ENCODE measurements at regions not wholly inside any gene's neighbourhood (a gene's known extent, or its start where the extent isn't known, plus 50 kb on each side); places are given as distances from the start of the nearest gene placed in this dataset.
"Not testable (repeated sequence)": the region's sequence is repeated elsewhere in the genome, so short reads cannot be mapped to it uniquely, and the experiment has no call there.

DNA sequence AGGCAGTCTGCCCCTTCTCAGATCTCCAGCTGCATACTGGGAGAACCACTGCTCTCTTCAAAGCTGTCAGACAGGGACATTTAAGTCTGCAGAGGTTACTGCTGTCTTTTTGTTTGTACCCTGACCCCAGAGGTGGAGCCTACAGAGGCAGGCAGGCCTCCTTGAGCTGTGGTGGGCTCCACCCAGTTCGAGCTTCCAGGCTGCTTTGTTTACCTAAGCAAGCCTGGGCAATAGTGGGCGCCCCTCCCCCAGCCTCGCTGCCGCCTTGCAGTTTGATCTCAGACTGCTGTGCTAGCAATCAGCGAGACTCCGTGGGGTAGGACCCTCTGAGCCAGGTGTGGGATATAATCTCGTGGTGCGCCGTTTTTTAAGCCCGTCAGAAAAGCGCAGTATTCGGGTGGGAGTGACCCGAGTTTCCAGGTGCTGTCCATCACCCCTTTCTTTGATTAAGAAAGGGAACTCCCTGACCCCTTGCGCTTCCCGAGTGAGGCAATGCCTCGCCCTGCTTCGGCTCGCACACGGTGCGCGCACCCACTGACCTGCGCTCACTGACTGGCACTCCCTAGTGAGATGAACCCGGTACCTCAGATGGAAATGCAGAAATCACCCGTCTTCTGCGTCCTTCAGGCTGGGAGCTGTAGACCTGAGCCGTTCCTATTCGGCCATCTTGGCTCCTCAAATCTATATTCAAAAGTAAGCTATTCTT, 224.4 kb downstream of the ZNF326 start:
- not testable (repeated sequence) for DNase-seq (ENCODE audit: low spot score)

DNA sequence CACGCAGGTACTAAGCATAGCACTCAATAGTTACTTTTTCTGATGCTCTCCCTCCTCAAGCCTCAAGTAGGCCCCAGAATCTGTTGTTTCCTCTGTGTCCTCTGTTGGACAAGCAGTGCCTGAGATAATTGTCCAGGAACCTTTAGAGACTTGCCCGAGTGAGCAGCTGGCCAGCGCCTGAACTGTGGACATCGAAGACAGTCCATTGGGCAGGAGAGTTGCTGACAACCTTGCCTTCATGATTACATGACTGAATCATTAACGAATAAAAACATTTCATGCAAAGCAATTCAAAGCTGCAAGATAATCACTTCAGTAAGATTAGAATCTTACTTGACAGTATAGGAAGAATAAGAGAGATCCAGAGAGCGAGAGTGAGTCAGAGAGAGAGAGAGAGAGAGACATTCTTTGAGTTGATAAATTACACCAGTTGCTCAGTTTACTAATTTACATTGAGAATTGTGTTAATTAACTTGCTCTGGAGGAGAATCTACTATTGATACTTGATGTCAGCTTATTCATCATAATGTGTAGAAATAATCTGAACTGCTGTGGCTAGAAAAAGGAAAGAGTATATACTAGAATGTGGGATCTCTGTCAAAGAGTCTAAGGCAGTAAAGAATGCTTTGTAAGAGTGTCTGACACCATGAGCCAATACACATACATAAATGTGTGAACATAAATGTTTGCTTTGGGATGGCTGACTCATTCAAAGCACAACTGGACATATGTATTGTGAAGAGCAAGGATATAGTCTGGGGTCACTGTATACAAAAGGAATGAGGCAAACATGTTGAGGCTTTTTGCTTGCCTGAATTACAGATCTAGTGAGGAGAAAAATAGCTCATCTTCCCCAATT, 216.0 kb downstream of the ZNF326 start:
- ATAC-seq = no peak

More for the DNA sequence above, 224.4 kb downstream of the ZNF326 start:
- not testable (repeated sequence) for ATAC-seq

DNA sequence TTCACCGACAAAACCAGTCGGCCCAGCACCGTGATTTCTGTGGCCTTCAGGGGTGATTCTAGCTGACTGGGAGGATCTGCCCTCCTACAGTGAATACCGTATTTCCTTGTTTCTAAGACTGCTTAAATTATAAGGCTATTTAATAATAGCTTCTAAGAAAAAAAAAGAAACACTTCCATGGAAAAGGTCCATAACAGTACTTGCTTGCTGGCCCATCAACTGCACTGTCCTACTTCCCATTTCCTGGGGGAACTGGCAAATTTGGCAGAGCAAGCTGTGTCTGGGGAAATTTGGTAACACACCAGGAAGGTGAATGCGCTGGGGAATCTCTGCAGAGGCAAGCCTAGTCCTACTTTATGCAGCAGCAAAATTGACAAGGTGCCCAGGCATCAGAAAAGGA, 214.0 kb downstream of the ZNF326 start:
- ATAC-seq = no peak

More for the DNA sequence above, 216.0 kb downstream of the ZNF326 start:
- no peak for DNase-seq (ENCODE audit: low spot score)

DNA sequence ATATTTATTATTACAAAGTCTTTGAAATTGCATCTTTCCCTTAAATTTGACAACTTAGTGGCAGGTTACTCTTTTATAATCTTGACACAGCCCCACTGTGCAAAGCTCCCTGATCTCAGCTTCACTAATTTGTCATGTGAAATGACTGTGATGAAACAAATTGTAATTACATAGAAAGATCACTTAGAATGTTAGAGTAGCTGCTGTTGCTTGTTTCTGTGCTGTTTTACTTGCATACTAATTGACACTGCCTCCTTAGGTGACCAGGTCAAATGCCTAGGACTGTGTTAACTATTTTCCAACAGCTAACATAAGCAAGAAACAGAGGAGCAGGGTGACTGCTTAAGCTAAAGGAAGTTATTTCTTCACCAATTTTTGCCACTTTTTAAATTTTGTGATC, 211.3 kb downstream of the ZNF326 start:
- DNase-seq (ENCODE audit: low spot score) (no peak), ATAC-seq (no peak)

More for the DNA sequence above, 214.0 kb downstream of the ZNF326 start:
- DNase-seq (ENCODE audit: low spot score) = no peak

DNA sequence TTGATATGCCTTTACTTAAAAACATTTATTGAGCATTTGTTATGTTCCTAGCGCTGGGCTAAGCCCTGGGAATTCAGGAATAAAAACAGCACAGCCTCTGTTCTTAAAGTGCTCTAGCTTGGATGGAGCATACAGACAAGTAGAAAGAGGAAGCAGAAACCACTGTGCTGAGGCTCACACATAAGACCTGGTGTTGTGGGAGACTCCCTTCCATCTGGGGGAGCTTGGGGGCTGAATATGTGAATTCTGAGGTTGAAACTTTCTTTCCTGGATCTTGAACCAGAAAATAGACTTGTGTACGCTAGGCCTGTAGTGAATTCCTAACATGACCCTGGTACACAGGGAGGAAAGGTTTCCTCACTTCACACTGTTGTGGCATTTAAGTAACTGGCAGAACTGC, 209.9 kb downstream of the ZNF326 start:
- ATAC-seq (no peak), DNase-seq (ENCODE audit: low spot score) (no peak)

DNA sequence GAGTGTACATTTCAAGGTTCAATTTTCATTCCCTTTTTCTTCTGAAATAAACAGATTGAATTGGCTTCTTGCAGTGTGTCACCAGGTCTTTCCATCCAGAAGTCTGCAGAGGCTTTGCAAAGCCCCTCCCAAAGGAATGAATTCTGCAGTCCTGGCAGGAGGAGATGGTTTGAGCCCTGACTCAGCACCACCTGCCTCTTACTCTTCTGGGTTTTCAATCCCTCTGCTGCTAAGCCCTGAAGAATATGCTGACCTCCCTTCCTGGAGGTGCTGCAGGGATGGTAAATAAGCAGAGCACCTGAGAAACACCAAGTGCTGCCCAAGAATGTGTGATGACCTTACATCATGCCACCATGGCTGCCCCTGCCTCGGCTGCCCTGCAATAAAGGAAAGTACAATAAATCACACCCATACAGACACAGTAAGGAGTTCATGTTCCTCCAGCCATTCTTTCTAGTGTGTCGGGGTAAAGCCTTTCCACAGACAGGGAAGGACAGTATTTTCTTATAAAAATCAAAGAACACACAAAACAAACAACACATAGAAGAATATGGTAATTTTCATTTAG, 209.2 kb downstream of the ZNF326 start:
- ATAC-seq (no peak), DNase-seq (ENCODE audit: low spot score) (no peak)

DNA sequence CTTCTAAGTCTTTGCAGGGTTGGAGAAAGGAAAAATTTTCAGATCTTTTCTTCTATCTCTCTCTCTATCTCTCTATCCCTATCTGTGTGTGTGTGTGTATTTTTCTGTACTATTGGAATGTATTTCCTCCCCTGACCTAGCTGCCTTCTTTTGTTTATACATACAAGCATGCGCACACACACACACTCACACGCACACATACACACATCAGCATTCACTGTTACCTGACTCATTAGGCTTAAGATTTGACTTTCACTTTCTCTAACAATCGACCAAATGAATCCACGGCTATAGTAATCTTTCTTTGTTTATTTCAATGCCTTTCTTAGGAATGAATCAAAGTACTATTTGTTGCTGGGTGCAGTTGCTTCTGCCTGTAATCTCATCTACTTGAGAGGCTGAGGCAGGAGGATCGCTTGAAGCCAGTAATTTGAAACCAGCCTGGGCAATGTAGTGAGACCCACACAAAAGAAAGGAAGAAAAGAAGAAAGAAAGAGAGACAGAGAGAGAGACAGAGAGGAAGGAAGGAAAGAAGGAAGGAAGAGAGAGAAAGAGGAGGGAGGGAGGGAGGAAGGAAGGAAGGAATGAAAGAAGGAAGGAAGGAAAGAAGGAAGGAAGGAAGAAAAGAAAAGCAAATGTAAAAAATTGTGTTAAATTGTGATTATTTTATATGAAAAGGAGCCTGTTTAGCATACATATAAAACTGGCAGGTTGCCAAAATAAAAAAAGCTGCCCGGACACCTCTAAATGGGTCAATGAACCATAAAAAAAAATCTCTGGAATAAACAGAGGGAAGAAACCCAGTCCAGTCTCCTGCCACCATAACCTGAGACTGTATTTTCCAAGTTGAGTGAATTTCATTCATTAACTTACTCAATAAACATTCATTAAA, 206.8 kb downstream of the ZNF326 start:
- DNase-seq (ENCODE audit: low spot score) = no peak
- no peak for ATAC-seq

DNA sequence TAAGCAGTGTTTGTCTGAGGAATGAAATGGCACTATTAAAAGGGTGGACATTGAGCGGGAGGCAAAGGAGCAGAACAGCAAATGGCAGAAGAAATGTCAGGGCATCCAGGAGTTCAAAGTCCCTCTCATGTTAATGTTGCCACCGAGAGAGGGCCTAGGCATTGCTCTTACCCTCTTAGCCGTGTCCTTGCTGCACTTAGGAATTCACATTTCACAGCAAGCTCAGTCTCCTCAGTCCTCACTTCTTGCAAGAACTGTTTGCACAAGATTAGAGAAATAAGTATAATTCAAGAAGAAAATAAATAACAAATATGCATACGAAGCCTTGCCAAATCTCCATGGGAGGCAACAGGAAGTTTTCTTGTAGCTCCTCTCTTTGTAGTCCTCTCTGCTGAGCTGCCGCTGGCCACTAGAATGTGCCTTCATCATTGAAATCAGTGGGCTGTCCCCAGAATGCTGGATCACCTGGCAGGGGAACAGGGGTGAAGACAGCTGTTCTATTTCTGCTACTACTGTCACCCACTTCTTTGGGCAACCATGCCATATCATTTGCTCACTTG, 205.8 kb downstream of the ZNF326 start:
- no peak for DNase-seq (ENCODE audit: low spot score)
- no peak for ATAC-seq

DNA sequence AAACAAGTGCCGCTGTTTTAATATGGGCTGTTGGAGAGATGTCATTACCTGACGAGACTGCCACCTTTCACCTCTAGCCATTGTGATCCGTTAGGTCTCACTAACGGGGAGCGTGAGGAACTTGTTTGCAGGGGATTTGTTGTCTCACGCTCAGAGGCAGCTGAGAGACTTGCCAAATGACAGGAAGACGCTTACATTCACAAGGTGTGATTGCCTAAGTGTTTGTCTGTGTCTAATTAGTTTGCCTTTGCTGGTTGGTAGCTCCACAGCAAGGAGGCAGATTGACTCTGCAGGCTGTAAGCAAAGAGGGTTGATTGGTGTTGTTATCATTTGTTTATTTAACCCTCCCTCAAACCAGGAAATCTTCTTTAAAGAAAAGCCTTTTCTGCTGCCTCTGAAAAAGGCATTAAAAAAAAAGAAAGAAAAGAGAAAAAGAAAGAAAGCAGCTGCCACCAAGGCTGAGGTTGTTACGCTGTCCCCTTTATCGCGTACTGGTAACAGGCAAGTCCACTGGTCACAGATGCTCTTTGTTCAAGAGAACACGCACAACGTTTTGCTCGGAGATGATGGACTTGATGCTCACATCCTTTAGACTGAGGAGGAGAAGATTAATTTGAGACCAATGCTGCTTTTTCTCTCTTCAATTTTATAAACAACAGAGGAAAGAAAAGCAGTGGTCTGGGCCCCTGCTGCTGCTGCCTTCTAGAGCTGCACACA, 203.9 kb downstream of the ZNF326 start:
- DNase-seq (ENCODE audit: low spot score) (no peak), ATAC-seq (no peak)

DNA sequence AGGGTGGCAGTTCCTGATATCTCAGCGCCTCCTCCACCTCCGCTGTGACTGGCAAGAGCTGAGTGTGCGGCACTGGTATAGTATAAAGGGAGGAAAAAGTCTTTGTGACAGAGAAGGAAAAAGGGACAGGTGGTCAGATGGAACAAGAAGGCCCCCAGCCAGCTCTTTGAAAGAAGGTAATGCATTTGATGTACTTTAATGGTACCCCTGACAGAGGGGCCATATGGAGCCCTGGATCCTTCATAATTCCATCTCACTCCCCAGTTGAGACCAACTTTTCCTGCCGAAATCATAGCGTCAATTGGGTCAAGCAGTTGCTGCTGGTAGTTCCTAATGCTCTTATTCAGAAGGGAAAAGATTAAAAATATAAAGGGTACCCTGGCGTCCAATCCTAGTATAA, 198.2 kb downstream of the ZNF326 start:
- ATAC-seq (no peak), DNase-seq (ENCODE audit: low spot score) (no peak)

DNA sequence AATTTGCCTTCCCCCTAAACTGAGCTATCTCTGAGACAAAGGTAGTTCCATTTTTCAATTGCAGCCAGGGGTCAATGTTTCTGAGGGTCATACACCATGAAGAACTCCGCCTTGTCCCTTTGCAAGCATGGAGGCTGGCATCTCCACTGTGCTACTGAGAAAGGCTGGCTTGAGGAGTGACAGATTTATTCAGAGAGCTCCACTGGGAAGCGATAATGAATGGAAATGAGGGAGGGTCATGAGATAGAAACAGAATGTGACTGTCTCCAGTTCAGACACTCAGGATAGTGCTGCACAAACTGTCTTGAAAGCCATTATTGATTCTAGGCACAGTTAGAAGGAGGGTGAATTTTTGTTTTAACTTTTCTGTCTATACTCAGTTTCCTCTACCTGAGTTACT, 197.5 kb downstream of the ZNF326 start:
- no peak for ATAC-seq
- no peak for DNase-seq (ENCODE audit: low spot score)

DNA sequence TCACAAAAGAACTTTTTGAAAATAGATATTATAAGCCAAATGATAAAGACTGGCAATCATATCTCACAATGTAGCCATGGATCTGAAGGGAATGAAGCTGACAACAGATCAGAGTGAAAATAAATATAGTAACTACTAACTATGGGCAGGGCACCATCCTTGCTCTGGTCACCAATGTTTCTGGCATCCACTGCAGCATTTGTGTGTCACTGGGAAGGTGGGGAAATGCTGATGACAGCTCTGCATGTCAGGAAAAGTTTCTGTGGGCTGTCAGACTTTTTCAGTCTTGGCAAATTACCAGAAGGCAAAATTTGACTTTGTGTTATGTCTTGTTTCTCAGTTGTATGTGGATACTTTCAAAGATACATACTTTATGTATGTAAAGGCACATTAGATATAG, 195.6 kb downstream of the ZNF326 start:
- DNase-seq (ENCODE audit: low spot score) (no peak), ATAC-seq (no peak)

DNA sequence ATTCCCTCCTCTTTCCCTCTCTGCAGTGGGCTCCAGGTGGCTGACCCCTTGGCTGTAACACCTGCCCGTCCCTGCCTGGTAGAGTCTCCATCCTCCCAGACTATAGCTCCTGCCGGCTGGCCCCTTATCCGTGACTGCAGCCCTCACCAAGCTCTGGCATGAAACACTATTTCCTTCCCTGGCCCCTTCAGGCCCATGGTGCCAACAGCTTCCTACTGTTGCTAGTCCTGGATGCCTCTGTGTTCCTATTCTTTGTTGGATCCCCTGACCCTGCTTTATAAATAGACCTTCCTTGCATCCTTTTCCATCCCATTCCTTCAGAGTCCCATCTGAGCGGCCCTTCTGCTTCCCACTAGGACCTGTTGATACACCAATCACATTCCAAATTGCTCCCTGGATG, 195.0 kb downstream of the ZNF326 start:
- DNase-seq (ENCODE audit: low spot score) = no peak

DNA sequence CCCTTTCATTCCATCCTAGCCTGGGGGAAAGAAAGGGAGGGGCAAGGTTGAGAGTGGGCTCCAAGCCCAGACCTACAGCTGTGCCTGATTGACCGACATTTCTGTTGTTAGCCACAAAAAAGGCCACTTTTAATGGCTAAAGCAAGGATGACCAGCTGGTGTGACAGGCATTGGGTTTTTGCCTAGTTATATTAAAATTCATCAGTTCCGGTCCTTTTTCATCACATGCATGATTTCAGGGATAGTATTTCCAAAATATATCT, 192.3 kb downstream of the ZNF326 start:
- no peak for DNase-seq (ENCODE audit: low spot score)

More for the DNA sequence above, 195.0 kb downstream of the ZNF326 start:
- ATAC-seq = no peak

DNA sequence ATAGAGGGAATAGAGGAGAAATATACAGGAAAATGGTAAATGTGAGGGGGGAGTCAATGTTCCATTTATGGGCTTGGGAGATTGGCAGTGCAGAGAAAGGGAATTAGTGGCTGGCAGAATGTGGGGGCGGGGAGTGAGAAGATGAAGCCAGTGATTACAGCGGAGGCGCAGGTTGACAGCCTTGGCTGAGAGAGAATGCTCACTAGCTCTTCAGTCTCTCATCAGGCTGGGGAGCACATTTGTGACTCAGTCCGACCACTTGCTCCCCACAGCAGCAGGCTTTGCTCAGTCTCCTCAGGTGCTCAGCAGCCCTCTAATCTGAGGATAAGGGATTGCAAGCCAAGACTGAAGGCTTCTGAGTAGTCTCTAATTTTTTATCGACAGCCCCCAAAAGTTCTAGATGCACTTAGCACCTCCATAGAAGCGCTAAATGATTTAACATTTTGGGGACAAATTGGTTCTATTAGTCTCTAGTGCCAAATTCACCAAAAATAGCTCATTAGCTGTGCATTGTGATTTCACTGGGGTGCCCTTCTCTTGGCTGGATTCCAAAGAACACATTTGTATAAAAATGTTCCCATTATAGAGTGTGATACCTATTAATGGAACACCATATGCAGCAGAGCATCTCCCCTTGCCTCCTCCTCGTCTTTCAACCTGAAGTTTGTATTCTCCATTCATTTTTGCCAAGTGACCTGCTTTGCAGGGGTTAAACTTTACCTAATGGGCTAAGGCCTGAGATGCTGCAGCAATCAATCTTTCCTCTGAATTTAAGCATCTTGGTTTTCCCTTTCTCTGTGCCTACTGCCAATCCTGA, 191.8 kb downstream of the ZNF326 start:
- ATAC-seq = no peak
- DNase-seq (ENCODE audit: low spot score) = no peak

More for the DNA sequence above, 192.3 kb downstream of the ZNF326 start:
- ATAC-seq = no peak

DNA sequence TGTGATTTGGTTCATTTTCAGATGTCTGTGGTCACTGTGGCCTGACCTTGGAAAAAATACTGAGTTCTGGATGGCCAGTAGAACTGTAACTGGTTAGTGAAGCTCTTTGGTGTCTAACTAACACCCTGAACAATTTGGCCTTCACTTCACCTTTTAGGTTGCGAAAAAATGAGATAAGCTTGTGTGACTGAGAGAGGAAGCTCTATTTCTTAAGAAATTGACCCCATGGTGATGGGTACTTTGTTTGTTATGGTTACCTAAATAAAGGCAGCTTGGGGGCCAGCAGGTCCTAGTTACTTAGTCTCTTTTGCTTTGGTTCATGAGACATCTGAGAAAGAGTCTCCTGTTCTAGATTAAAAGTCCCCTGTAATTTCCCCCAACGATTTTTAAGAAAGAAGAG, 181.6 kb downstream of the ZNF326 start:
- no peak for ATAC-seq
- no peak for DNase-seq (ENCODE audit: low spot score)

DNA sequence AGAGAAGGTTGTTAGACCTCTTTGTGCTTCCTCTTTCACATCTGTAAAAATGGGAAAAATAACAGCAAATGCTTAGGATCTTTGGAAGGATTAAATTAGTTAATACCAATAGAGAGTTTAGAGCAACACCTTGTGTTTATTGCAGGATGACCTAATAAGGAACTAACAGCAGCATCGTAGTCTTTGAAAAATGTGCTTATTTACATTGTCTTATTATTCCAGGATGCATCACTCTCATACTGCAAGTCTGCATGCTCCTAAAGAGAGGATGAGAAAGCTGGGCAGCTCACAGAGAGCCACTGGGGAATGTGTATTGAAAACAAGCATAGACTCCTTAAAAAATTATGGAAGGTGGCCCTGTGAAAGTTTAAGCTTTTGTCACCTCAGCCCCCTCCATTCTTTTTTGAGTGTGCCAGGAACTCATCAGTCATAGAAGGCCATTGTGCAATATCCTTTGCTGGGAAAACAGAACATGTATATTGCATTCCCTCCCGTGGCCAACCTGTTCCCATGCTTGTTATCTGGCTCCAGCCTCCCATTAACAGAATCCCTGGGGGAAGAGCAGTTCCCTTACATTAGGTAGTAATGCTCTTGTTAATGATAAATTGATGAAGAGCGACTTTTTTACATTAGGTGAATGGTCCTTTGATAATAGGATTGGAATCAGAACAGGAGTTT, 180.7 kb downstream of the ZNF326 start:
- DNase-seq (ENCODE audit: low spot score) (no peak), ATAC-seq (peak; percentile 60)

DNA sequence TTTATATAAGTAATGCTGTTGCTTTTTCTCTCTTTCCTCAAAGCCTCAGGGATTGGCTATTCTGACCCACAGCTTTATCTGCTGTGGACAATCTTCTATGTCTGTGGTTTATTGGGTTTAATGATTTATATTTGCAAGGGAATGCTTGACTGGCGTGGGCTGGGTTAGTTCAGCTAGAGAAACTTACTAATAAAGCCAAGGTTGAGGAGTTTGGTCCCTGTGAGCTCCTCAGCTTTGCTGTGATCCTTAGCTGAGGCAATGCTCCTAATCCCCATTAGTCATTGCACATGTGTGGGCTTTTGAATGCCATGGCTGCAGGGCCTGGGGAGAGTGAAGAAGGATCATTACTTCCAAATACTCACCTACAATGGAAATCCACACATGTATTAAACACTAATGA, 179.3 kb downstream of the ZNF326 start:
- ATAC-seq (no peak), DNase-seq (ENCODE audit: low spot score) (no peak)

DNA sequence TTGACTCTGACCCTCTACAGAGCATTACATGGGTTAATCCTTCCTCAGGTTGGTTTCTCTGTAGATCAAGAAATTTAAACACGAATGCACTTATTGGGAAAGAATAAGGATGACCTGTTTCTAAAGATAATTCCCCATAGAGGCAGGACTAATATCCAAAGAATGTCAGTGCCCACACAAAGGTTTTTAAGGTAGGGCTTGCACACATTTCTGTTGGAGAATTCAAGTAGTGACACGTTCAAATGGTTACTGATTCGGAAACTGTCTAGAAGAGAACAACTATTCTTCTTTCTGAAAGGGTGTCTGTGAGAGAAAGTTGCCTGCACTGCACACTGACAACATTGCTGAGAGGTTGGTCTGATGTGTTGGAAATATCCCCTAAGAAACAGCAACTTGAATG, 167.3 kb downstream of the ZNF326 start:
- ATAC-seq (no peak), DNase-seq (ENCODE audit: low spot score) (no peak)
